Sigmoid colon (tissue), 4 donors: ENCODE measurements at regions not wholly inside any gene's neighbourhood (a gene's known extent, or its start where the extent isn't known, plus 50 kb on each side); places are given as distances from the start of the nearest gene placed in this dataset.

Experiments used
- EP300 ChIP-seq, 4 donors: sonication (generic); formaldehyde crosslinking; IDR thresholded peaks; one replicate each; pipeline ENCODE4 v1.6.1; 2017; ENCODE audit warnings: antibody characterized with exemption in 4 of 4
- POLR2A ChIP-seq, 2 donors: fragments of 450-650 bp; IDR thresholded peaks; one replicate each; pipeline ENCODE4 v1.6.1; 2016; ENCODE audit warnings: antibody characterized with exemption in 2 of 2, mild to moderate bottlenecking in 2 of 2, moderate library complexity in 2 of 2
- POLR2AphosphoS5 ChIP-seq, 4 donors: sonication (generic); formaldehyde crosslinking; IDR thresholded peaks; one replicate each; pipeline ENCODE4 v1.6.1; 2017; ENCODE audit warnings: antibody characterized with exemption in 4 of 4
- TF ChIP-seq, protein P1 (sequence below), 4 experiments: fragments of 450-650 bp in 3 of 4; fragments of 200-600 bp in 1 of 4; IDR thresholded peaks; one replicate each; pipeline ENCODE4 v1.5.1; 2016 to 2019; ENCODE audit warnings: antibody characterized with exemption in 4 of 4, mild to moderate bottlenecking in 3 of 4, moderate library complexity in 2 of 4

DNA sequence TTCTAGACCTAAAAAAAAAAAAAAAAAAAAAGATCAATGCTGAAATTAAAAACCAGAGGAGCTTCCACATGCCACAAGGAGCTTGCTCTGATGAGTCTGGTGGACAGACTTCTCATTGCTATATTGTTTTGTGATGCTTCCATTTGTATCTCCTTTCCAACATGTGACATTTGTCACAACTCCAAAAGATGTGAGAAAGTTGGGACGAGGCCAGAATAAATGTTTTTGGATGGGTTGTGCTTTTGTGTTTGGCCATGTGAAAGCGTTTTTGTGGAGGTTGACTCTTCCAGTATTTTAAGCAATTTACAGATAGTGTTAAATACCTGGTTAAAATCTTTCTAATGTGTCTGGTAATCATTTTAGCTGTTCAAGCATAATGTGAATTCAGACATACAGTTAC lies 280.1 kb downstream of the SKAP2 start:
- TF ChIP-seq POLR2AphosphoS5 (IDR thresholded peaks at IDR 0.05) (no peak), POLR2A (IDR thresholded peaks at IDR 0.05) (no peak), EP300 (IDR thresholded peaks at IDR 0.05) (no peak)
- TF ChIP-seq, protein P1, sequence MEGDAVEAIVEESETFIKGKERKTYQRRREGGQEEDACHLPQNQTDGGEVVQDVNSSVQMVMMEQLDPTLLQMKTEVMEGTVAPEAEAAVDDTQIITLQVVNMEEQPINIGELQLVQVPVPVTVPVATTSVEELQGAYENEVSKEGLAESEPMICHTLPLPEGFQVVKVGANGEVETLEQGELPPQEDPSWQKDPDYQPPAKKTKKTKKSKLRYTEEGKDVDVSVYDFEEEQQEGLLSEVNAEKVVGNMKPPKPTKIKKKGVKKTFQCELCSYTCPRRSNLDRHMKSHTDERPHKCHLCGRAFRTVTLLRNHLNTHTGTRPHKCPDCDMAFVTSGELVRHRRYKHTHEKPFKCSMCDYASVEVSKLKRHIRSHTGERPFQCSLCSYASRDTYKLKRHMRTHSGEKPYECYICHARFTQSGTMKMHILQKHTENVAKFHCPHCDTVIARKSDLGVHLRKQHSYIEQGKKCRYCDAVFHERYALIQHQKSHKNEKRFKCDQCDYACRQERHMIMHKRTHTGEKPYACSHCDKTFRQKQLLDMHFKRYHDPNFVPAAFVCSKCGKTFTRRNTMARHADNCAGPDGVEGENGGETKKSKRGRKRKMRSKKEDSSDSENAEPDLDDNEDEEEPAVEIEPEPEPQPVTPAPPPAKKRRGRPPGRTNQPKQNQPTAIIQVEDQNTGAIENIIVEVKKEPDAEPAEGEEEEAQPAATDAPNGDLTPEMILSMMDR (IDR thresholded peaks at IDR 0.05) = no peak
